ENCODE measurements at regions not wholly inside any gene's neighbourhood (a gene's known extent, or its start where the extent isn't known, plus 50 kb on each side); places are given as distances from the start of the nearest gene placed in this dataset.

DNA sequence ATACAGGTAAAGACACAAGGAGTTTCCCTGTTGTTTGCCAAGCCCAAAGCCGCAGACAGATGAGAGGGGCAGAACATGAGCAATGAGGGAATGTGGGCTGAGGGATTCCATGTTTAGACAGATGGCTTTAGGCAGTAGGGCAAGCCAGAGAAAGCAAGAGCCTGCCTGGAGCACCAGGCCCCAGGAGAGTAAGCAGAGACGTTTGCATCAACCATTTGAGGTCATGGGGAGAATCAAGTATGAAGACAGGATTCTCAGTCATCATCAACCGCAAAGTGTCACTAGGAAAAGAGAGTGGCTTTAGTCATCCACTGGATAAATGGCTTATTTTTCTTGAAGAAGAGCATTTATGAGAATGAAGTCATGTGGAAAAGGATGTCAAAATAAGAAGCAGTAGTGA is 184.7 kb downstream of the COG6 start:
- TF ChIP-seq, protein P1, sequence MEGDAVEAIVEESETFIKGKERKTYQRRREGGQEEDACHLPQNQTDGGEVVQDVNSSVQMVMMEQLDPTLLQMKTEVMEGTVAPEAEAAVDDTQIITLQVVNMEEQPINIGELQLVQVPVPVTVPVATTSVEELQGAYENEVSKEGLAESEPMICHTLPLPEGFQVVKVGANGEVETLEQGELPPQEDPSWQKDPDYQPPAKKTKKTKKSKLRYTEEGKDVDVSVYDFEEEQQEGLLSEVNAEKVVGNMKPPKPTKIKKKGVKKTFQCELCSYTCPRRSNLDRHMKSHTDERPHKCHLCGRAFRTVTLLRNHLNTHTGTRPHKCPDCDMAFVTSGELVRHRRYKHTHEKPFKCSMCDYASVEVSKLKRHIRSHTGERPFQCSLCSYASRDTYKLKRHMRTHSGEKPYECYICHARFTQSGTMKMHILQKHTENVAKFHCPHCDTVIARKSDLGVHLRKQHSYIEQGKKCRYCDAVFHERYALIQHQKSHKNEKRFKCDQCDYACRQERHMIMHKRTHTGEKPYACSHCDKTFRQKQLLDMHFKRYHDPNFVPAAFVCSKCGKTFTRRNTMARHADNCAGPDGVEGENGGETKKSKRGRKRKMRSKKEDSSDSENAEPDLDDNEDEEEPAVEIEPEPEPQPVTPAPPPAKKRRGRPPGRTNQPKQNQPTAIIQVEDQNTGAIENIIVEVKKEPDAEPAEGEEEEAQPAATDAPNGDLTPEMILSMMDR (IDR thresholded peaks at IDR 0.05; ENCODE audit: insufficient read depth, low read depth, low read length): no peak
- TF ChIP-seq EZH2 (IDR thresholded peaks at IDR 0.05; ENCODE audit: insufficient read depth, low read length): no peak

Measured in astrocyte (in vitro differentiated cells and primary cell).